ENCODE measurements at regions not wholly inside any gene's neighbourhood (a gene's known extent, or its start where the extent isn't known, plus 50 kb on each side); places are given as distances from the start of the nearest gene placed in this dataset.

- DNase-seq (ENCODE audit: low spot score) = no peak
- Mint-ChIP-seq H3K9me3 (no peaks in the 10 kb centered on the region), H3K36me3 (ENCODE audit: low read depth) (no peaks in the 10 kb centered on the region), H3K27me3 (ENCODE audit: low read depth) (peaks cover 59% of the 10 kb centered on the region), H3K4me3 (no peak overlapping the region), H3K27ac (no peak overlapping the region), H3K4me1 (ENCODE audit: low read depth) (peaks cover 11% of the 10 kb centered on the region)
Measured at GRCh38 chr3:182686033-182686886, 107.0 kb upstream of the ATP11B start.

GRCh38 chr3:182690172-182690571 is 103.1 kb upstream of the ATP11B start:
- peaks cover 60% of the 10 kb centered on the region for H3K27me3 Mint-ChIP-seq (ENCODE audit: low read depth)
- H3K36me3 Mint-ChIP-seq (ENCODE audit: low read depth) = no peaks in the 10 kb centered on the region
- no peak for DNase-seq (ENCODE audit: low spot score)
- H3K9me3 Mint-ChIP-seq = no peaks in the 10 kb centered on the region
- H3K27ac Mint-ChIP-seq = no peak overlapping the region
- no peak overlapping the region for H3K4me3 Mint-ChIP-seq
- H3K4me1 Mint-ChIP-seq (ENCODE audit: low read depth) = no peaks in the 10 kb centered on the region

- Mint-ChIP-seq H3K9me3 (no peaks in the 10 kb centered on the region), H3K36me3 (ENCODE audit: low read depth) (no peaks in the 10 kb centered on the region), H3K4me1 (ENCODE audit: low read depth) (no peaks in the 10 kb centered on the region), H3K4me3 (no peak overlapping the region), H3K27ac (no peak overlapping the region), H3K27me3 (ENCODE audit: low read depth) (peaks cover 46% of the 10 kb centered on the region)
- no peak for DNase-seq (ENCODE audit: low spot score)
Measured at GRCh38 chr3:182692021-182692420, 101.3 kb upstream of the ATP11B start.

GRCh38 chr3:182692695-182693094 is 100.6 kb upstream of the ATP11B start:
- H3K27ac Mint-ChIP-seq = no peak overlapping the region
- H3K4me1 Mint-ChIP-seq (ENCODE audit: low read depth) = no peaks in the 10 kb centered on the region
- no peak overlapping the region for H3K4me3 Mint-ChIP-seq
- no peak for DNase-seq (ENCODE audit: low spot score)
- no peaks in the 10 kb centered on the region for H3K9me3 Mint-ChIP-seq
- peaks cover 42% of the 10 kb centered on the region for H3K27me3 Mint-ChIP-seq (ENCODE audit: low read depth)
- H3K36me3 Mint-ChIP-seq (ENCODE audit: low read depth) = no peaks in the 10 kb centered on the region

- Mint-ChIP-seq H3K27ac (no peak overlapping the region), H3K4me1 (ENCODE audit: low read depth) (no peaks in the 10 kb centered on the region), H3K9me3 (no peaks in the 10 kb centered on the region), H3K36me3 (ENCODE audit: low read depth) (no peaks in the 10 kb centered on the region), H3K27me3 (ENCODE audit: low read depth) (peaks cover 33% of the 10 kb centered on the region), H3K4me3 (no peak overlapping the region)
- no peak for DNase-seq (ENCODE audit: low spot score)
Measured at GRCh38 chr3:182693723-182694122, 99.6 kb upstream of the ATP11B start.

- H3K27ac Mint-ChIP-seq = no peak overlapping the region
- H3K9me3 Mint-ChIP-seq = no peaks in the 10 kb centered on the region
- no peak overlapping the region for H3K4me3 Mint-ChIP-seq
- peaks cover 30% of the 10 kb centered on the region for H3K27me3 Mint-ChIP-seq (ENCODE audit: low read depth)
- H3K36me3 Mint-ChIP-seq (ENCODE audit: low read depth) = no peaks in the 10 kb centered on the region
- peaks cover 1% of the 10 kb centered on the region for H3K4me1 Mint-ChIP-seq (ENCODE audit: low read depth)
- no peak for DNase-seq (ENCODE audit: low spot score)
Measured at GRCh38 chr3:182696916-182697315, 96.4 kb upstream of the ATP11B start.

- Mint-ChIP-seq H3K36me3 (ENCODE audit: low read depth) (no peaks in the 10 kb centered on the region), H3K27me3 (ENCODE audit: low read depth) (peaks cover 35% of the 10 kb centered on the region), H3K4me3 (no peak overlapping the region), H3K4me1 (ENCODE audit: low read depth) (peaks cover 1% of the 10 kb centered on the region), H3K27ac (no peak overlapping the region), H3K9me3 (no peaks in the 10 kb centered on the region)
- DNase-seq (ENCODE audit: low spot score) = no peak
Measured at GRCh38 chr3:182697345-182697919, 95.9 kb upstream of the ATP11B start.

GRCh38 chr3:182698078-182698477 is 95.2 kb upstream of the ATP11B start:
- Mint-ChIP-seq H3K4me1 (ENCODE audit: low read depth) (peaks cover 1% of the 10 kb centered on the region), H3K9me3 (no peaks in the 10 kb centered on the region), H3K27me3 (ENCODE audit: low read depth) (peaks cover 39% of the 10 kb centered on the region), H3K36me3 (ENCODE audit: low read depth) (no peaks in the 10 kb centered on the region), H3K4me3 (no peak overlapping the region), H3K27ac (no peak overlapping the region)
- no peak for DNase-seq (ENCODE audit: low spot score)

- peaks cover 1% of the 10 kb centered on the region for H3K4me1 Mint-ChIP-seq (ENCODE audit: low read depth)
Measured at GRCh38 chr3:182699550-182700170, 93.6 kb upstream of the ATP11B start.

GRCh38 chr3:182702216-182702615 is 91.1 kb upstream of the ATP11B start:
- no peak for DNase-seq (ENCODE audit: low spot score)

More at GRCh38 chr3:182699550-182700170, 93.6 kb upstream of the ATP11B start:
- no peaks in the 10 kb centered on the region for H3K9me3 Mint-ChIP-seq
- no peaks in the 10 kb centered on the region for H3K36me3 Mint-ChIP-seq (ENCODE audit: low read depth)
- DNase-seq (ENCODE audit: low spot score) = no peak
- H3K4me3 Mint-ChIP-seq = no peak overlapping the region
- H3K27me3 Mint-ChIP-seq (ENCODE audit: low read depth) = peaks cover 34% of the 10 kb centered on the region
- H3K27ac Mint-ChIP-seq = no peak overlapping the region

GRCh38 chr3:182703233-182703632 is 90.1 kb upstream of the ATP11B start:
- H3K36me3 Mint-ChIP-seq (ENCODE audit: low read depth) = no peaks in the 10 kb centered on the region
- no peak for DNase-seq (ENCODE audit: low spot score)
- no peak overlapping the region for H3K4me3 Mint-ChIP-seq
- no peak overlapping the region for H3K27ac Mint-ChIP-seq
- H3K9me3 Mint-ChIP-seq = no peaks in the 10 kb centered on the region
- H3K4me1 Mint-ChIP-seq (ENCODE audit: low read depth) = peaks cover 1% of the 10 kb centered on the region
- peaks cover 38% of the 10 kb centered on the region for H3K27me3 Mint-ChIP-seq (ENCODE audit: low read depth)

More at GRCh38 chr3:182702216-182702615, 91.1 kb upstream of the ATP11B start:
- Mint-ChIP-seq H3K27me3 (ENCODE audit: low read depth) (peaks cover 38% of the 10 kb centered on the region), H3K9me3 (no peaks in the 10 kb centered on the region), H3K4me3 (no peak overlapping the region), H3K36me3 (ENCODE audit: low read depth) (no peaks in the 10 kb centered on the region), H3K27ac (no peak overlapping the region), H3K4me1 (ENCODE audit: low read depth) (peaks cover 1% of the 10 kb centered on the region)

GRCh38 chr3:182704926-182705325 is 88.4 kb upstream of the ATP11B start:
- H3K9me3 Mint-ChIP-seq = no peaks in the 10 kb centered on the region
- peaks cover 36% of the 10 kb centered on the region for H3K27me3 Mint-ChIP-seq (ENCODE audit: low read depth)
- no peak overlapping the region for H3K4me3 Mint-ChIP-seq
- H3K36me3 Mint-ChIP-seq (ENCODE audit: low read depth) = no peaks in the 10 kb centered on the region
- H3K27ac Mint-ChIP-seq = no peak overlapping the region
- no peak for DNase-seq (ENCODE audit: low spot score)
- H3K4me1 Mint-ChIP-seq (ENCODE audit: low read depth) = peaks cover 1% of the 10 kb centered on the region

GRCh38 chr3:182708810-182709209 is 84.5 kb upstream of the ATP11B start:
- Mint-ChIP-seq H3K4me3 (no peak overlapping the region), H3K36me3 (ENCODE audit: low read depth) (no peaks in the 10 kb centered on the region), H3K4me1 (ENCODE audit: low read depth) (peaks cover 4% of the 10 kb centered on the region), H3K27me3 (ENCODE audit: low read depth) (peaks cover 11% of the 10 kb centered on the region), H3K27ac (no peak overlapping the region), H3K9me3 (no peaks in the 10 kb centered on the region)
- no peak for DNase-seq (ENCODE audit: low spot score)

GRCh38 chr3:182709306-182709705 is 84.0 kb upstream of the ATP11B start:
- H3K4me3 Mint-ChIP-seq = no peak overlapping the region
- no peaks in the 10 kb centered on the region for H3K36me3 Mint-ChIP-seq (ENCODE audit: low read depth)
- H3K4me1 Mint-ChIP-seq (ENCODE audit: low read depth) = peaks cover 4% of the 10 kb centered on the region
- peaks cover 13% of the 10 kb centered on the region for H3K27me3 Mint-ChIP-seq (ENCODE audit: low read depth)
- no peaks in the 10 kb centered on the region for H3K9me3 Mint-ChIP-seq
- DNase-seq (ENCODE audit: low spot score) = no peak
- H3K27ac Mint-ChIP-seq = no peak overlapping the region
